GF-D8 (cell line): ENCODE measurements at regions not wholly inside any gene's neighbourhood (a gene's known extent, or its start where the extent isn't known, plus 50 kb on each side); places are given as distances from the start of the nearest gene placed in this dataset.
A peak's percentile ranks its signal among the peaks of the same experiment; 100 is the strongest.
"Not testable (repeated sequence)": the region's sequence is repeated elsewhere in the genome, so short reads cannot be mapped to it uniquely, and the experiment has no call there.

Experiments
- DNase-seq: peaks from one replicate; lab custom pipeline; 2025; lab: John Stamatoyannopoulos, UW

DNA sequence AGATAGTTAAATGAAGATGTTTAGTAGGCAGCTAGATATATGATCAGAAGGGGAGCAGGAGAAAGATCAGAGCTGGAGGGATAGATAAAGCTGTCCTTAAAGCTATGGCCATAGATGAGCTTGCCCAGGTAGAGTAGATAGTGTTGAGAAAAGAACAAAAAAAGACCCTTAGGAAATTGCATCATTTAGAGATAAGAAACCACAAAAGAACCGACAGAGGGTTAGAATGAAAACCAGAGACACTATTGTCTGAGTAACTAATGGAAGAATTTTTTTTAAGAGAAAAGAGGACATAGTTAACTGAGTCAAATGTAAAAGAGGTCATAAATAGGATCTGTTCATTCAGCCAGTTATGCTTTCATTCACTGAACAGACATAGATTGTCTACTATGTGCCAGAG, 101.8 kb downstream of the TNFAIP3 start:
- DNase-seq = peak; percentile 73

DNA sequence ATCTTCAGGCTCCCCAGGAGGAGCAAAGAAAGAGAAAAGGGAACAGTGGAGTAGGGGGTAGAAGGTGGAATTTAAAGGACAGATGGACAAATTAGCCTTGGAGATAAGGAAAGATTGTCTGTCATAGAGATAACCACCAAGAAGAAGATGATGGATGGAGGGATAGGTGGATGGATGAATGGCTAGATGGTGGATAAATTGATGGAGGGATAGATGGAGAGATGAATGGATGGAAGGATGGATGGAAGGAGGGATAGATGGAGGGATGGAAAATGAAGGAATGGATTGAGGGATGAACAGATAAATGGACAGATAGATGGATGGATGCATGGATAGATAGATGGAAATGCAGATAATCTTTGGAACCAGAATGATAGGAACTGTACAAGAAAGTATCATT, 102.8 kb downstream of the TNFAIP3 start:
- no peak for DNase-seq

DNA sequence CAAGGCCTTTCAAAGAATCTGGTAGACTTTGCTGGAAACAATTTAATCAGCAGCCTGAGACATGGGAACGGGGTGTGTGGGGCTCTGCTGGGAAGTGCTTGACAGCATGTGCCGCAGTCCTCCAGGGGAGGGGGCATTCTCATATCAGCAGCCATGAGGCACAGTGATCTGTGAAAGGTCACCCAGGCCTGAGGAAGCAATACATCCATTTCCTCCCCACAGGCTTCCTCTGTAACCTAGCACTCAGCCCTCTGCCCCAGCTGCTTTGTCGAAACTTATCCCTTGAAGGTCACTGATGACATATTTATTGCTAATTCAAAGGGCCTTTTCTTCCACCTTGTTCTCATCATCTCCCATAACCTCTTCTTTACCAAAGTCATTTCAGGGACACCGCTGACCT, 103.3 kb downstream of the TNFAIP3 start:
- peak; percentile 12 for DNase-seq

GRCh38 chr6:137973201-137973600, 106.1 kb downstream of the TNFAIP3 start:
- DNase-seq = no peak

GRCh38 chr6:137975188-137975940, 108.3 kb downstream of the TNFAIP3 start:
- DNase-seq = peak; percentile 53

GRCh38 chr6:137976430-137976829, 109.4 kb downstream of the TNFAIP3 start:
- DNase-seq = no peak

DNA sequence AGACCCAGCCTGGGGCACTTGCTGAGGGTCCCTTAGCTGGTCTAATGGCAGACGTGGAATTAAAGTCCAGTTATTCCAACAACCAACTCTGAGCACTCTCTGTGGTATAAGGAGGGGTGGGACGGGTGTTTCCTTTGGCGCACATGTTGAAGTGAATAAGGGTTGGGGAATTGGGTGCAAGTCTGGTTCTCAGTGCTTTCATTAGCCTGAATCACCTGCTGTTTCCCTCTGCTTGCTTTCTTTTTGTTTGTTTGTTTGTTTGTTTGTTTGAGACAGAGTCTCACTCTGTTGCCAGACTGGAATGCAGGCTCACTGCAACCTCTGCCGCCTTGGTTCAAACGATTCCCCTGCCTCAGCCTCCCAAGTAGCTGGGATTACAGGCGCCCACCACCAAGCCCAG, 110.1 kb downstream of the TNFAIP3 start:
- no peak for DNase-seq

GRCh38 chr6:137977814-137978213, 110.8 kb downstream of the TNFAIP3 start:
- DNase-seq = no peak

DNA sequence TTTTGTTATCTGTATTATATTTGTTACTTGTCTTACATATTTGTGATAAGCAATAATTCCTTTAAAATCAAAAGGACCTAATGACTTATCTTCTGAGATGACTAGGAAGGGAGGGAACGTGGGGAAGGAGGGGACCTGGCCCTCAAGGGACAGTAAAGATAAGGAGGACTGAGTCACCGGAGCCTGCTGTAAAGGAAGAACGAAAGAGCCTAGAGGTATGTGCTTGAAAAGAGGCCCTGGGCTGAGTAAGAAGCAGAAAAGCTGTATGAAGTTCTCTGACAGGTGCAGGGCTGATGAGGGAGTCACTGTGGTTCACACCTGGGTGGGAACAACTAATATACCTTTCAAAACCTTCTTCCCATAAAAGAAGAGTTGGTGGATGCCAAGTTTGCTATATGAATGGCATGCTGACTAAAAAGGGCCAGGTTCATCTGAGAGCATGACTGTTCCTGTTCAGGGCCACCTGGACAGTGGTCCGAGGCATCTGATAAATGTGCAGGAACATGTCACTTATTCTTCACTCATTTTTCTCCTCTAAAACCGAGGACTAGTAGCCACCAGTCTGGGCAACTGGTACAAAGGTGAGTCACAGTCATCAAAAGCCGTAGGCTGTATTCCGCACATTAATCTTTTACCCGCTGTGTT, 111.3 kb downstream of the TNFAIP3 start:
- no peak for DNase-seq

- not testable (repeated sequence) for DNase-seq
These were observed 112.2 kb downstream of the TNFAIP3 start for GRCh38 chr6:137979263-137979662.

GRCh38 chr6:137980777-137981176, 113.7 kb downstream of the TNFAIP3 start:
- no peak for DNase-seq

DNA sequence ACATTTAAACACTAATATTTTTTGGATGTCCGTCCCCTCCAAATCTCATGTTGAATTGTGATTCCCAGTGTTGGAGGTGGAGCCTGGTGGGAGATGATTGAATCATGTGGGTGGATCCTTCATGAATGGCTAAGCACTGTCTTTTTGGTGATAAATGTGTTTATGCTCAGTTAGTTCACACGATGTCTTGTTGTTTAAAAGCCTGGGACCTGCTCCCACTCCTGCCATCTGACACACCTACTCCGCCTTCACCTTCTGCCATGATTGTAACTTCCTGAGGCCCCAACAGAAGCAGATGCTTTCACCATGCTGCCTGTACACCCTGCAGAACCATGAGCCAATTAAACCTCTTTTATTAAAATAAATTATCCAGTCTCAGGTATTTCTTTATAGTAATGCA, 114.7 kb downstream of the TNFAIP3 start:
- DNase-seq = no peak

- no peak for DNase-seq
These were observed 115.5 kb downstream of the TNFAIP3 start for GRCh38 chr6:137982418-137983189.

- no peak for DNase-seq
These were observed 116.2 kb downstream of the TNFAIP3 start for GRCh38 chr6:137983269-137983668.

DNA sequence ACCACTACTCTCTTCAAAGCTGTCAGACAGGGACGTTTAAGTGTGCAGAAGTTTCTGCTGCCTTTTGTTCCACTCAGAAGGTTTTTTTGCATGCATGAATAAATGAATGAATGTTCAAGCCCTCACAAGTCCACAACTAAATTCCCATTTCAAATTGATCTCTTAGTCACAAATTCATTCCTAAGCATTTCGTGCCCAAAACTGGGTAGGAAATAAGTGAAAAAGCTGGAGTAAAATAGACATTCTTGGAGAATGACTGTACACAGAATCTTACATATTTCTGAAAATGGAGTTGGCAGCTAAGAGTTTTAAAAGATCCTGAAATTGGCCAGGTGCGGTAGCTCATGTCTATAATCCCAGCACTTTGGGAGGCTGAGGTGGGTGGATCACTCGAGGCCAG, 117.6 kb downstream of the PERP start:
- no peak for DNase-seq

DNA sequence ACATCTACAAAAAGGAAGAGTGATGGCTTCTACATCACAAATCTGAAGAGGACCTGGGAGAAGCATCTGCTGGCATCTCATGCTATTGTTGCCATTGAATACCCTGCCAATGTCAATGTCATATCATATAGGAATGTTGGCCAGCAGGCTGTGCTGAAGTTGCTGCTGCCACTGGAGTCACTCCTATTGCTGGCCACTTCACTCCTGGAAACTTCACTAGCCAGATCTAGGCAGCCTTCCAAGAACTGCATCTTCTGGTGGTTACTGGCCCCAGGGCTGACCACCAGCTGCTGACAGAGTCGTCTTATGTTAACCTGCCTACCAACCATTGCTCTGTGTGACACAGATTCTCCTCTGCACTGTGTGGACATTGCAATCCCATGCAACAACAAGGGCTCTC, 111.8 kb downstream of the PERP start:
- no peak for DNase-seq

DNA sequence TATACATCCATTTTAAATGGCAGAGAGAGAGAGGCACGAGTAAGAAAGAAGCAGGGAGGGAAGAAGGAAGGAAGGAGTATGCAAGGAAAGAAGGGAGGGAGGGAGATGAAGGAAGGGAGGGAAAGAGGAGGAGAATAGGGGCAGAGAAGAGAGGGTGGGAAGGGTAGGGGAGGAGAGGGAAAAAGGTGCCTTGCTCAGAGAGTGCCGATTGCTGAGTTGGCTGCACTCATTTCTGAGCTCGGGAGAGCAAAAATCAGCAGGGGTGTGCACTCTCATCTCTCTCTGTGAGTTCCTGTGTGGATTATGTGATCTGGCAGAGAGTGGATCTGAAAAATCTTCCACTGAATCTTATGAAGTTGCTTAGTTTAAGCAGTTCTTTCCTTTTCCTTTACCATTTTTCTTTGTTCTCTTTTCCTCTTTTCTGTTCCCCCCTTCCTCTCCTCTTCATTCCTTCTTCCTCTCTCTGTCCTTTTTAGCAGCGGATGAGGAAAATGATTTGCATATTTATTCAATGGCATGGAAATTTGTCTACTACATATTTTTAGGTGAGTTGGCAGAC, 108.7 kb downstream of the PERP start:
- DNase-seq = no peak

DNA sequence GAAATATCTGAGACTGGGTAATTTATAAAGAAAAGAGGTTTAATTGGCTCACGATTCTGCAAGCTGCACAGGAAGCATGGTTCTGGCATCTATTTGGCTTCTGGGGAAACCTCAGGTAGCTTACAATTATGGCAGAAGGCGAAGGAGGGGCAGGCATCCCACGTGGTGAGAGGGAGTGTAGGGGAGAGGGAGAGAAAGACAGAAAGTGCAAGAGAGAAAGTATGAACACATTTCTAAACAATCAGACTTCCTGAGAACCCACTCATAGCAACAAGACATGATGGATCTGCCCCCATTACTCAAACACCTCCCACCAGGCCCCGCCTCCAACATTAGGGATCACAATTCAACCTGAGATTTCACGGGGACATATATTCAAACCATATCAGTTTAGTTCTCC, 107.4 kb downstream of the PERP start:
- DNase-seq = no peak

GRCh38 chr6:138000941-138001340, 106.3 kb downstream of the PERP start:
- DNase-seq = no peak

DNA sequence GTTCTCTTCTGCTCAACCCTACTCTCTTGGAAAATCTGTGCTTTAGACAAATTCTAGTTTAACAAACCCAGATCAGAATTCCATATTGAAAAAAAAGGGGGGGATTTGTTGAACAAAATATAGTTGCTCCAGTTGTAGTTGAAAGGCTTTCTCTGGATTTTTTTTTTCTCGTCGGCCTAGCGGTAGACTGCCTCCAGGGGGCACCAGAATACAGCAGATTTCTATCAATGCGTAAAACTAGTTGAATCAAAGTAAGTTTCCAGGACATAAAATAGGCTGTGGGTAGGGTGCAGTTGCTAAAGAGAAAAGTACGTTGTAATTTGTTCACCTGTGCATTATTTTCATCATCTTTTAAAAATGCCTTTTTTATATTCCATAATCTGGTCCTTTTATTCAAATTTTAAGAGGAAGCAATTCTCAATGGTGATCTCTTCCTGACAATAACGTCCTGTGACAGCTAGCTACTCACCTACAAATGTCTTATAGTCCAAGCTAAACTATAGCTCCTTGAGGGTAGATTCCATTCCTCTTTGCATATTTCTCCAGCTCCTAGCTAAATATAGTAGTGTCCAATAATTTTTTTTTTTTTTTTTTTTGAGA, 105.4 kb downstream of the PERP start:
- DNase-seq = no peak

GRCh38 chr6:138004430-138005287, 102.6 kb downstream of the PERP start:
- DNase-seq = no peak
